HEK293T (cell line): ENCODE measurements at regions not wholly inside any gene's neighbourhood (a gene's known extent, or its start where the extent isn't known, plus 50 kb on each side); places are given as distances from the start of the nearest gene placed in this dataset.
"Not testable (repeated sequence)": the region's sequence is repeated elsewhere in the genome, so short reads cannot be mapped to it uniquely, and the experiment has no call there.

Experiments used
- CTCF ChIA-PET: fragments of 350-600 bp; formaldehyde crosslinking; extraction: SDS; loops from one replicate; lab custom pipeline; 2021; ENCODE audit warnings: antibody characterized with exemption, inconsistent platforms; lab: Yijun Ruan, JAX
- POLR2A ChIA-PET: fragments of 350-600 bp; formaldehyde crosslinking; extraction: SDS; loops from one replicate; lab custom pipeline; 2020; ENCODE audit warnings: antibody characterized with exemption, inconsistent platforms; lab: Yijun Ruan, JAX
- DNase-seq: peaks from one replicate; pipeline ENCODE4 v3.0.0; 2012; ENCODE audit warnings: mixed read lengths; ENCODE audit errors: extremely low spot score
- ARNT ChIP-seq: fragments of 450-650 bp; IDR thresholded peaks from 2 replicates; pipeline ENCODE4 v1.6.1; 2017; ENCODE audit warnings: mild to moderate bottlenecking
- BHLHE40 ChIP-seq: fragments of 450-650 bp; IDR thresholded peaks from 2 replicates; pipeline ENCODE4 v1.6.1; 2016; ENCODE audit warnings: mild to moderate bottlenecking, moderate library complexity, borderline replicate concordance
- CTBP1 ChIP-seq: fragments of 450-650 bp; IDR thresholded peaks from 2 replicates; pipeline ENCODE4 v1.6.1; 2016; ENCODE audit warnings: borderline replicate concordance
- ELF4 ChIP-seq: fragments of 450-650 bp; IDR thresholded peaks from 2 replicates; pipeline ENCODE4 v1.6.1; 2017; ENCODE audit warnings: antibody characterized with exemption
- FOXA1 ChIP-seq: fragments of 450-650 bp; IDR thresholded peaks from 2 replicates; pipeline ENCODE4 v1.6.1; 2016; ENCODE audit warnings: mild to moderate bottlenecking
- FOXK2 ChIP-seq: fragments of 450-650 bp; IDR thresholded peaks from 2 replicates; pipeline ENCODE4 v1.6.1; 2016; ENCODE audit warnings: mild to moderate bottlenecking
- FOXM1 ChIP-seq: fragments of 450-650 bp; IDR thresholded peaks from 2 replicates; pipeline ENCODE4 v1.6.1; 2017; ENCODE audit warnings: mild to moderate bottlenecking, borderline replicate concordance
- HDGF ChIP-seq: fragments of 450-650 bp; IDR thresholded peaks from 2 replicates; pipeline ENCODE4 v1.6.1; 2017; ENCODE audit warnings: antibody characterized with exemption, borderline replicate concordance
- L3MBTL2 ChIP-seq: fragments of 450-650 bp; conservative IDR thresholded peaks from 2 replicates; pipeline ENCODE4 v1.6.1; 2016; ENCODE audit warnings: mild to moderate bottlenecking
- LEF1 ChIP-seq: fragments of 450-650 bp; IDR thresholded peaks from 2 replicates; pipeline ENCODE4 v1.6.1; 2017; ENCODE audit warnings: mild to moderate bottlenecking, borderline replicate concordance
- NFRKB ChIP-seq: fragments of 450-650 bp; IDR thresholded peaks from 2 replicates; pipeline ENCODE4 v1.6.1; 2016; ENCODE audit warnings: mild to moderate bottlenecking, moderate library complexity
- SP1 ChIP-seq: fragments of 450-650 bp; IDR thresholded peaks from 2 replicates; pipeline ENCODE4 v1.6.1; 2017
- SUZ12 ChIP-seq: fragments of 450-650 bp; IDR thresholded peaks from 2 replicates; pipeline ENCODE4 v1.6.1; 2016; ENCODE audit warnings: mild to moderate bottlenecking
- TARDBP ChIP-seq: fragments of 450-650 bp; IDR thresholded peaks from 2 replicates; pipeline ENCODE4 v1.6.1; 2016
- ZNF384 ChIP-seq: fragments of 450-650 bp; IDR thresholded peaks from 2 replicates; pipeline ENCODE4 v1.6.1; 2016
- TF ChIP-seq, protein P1 (sequence below): fragments of 450-650 bp; IDR thresholded peaks from 2 replicates; pipeline ENCODE4 v1.6.1; 2016

DNA sequence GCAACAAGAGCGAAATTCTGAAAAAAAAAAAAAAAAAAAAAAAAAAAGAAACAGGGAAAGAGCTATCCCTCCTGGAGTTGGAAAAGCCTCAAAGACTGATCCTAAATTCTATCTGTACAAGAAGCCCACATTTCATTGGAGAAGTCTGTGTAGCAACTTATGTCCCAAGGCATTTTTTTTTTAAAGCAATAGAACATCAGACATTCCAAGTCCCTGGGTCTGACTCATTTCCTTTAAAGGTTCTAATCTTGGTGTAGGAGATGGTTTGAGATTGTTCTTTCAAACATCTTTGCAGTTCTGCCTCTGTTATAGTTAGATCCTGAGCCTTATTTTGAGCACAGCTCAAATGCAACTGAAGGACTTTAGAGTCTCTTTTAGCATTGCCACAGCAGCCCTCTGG lies 706.5 kb upstream of the MIR17HG start:
- TF ChIP-seq TARDBP = no peak
- TF ChIP-seq ARNT = no peak
- no peak for TF ChIP-seq NFRKB

DNA sequence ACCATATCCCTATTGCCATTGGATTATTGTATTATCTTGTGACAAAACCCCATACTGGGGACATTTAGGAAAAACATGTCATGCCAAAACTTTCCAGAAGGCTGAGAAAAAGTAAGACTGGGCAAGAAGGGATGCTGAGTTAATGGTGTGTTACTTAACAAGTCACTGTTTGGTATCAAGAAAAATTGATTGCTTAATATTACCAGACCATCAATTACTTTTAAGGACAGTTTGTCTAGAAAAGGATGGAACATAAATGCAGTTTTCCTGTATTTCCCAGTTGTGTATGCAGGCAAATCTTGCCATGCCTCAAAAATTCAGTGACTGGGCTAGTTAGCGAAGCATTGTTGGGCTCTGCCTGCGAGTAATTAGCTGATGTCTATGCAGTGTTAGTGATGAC lies 705.6 kb upstream of the MIR17HG start:
- ChIA-PET CTCF (no interaction called here), POLR2A (no interaction called here)
- no peak for TF ChIP-seq ELF4
- TF ChIP-seq CTBP1 = no peak
- TF ChIP-seq, protein P1, sequence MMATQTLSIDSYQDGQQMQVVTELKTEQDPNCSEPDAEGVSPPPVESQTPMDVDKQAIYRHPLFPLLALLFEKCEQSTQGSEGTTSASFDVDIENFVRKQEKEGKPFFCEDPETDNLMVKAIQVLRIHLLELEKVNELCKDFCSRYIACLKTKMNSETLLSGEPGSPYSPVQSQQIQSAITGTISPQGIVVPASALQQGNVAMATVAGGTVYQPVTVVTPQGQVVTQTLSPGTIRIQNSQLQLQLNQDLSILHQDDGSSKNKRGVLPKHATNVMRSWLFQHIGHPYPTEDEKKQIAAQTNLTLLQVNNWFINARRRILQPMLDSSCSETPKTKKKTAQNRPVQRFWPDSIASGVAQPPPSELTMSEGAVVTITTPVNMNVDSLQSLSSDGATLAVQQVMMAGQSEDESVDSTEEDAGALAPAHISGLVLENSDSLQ = no peak
- no peak for TF ChIP-seq HDGF
- TF ChIP-seq ZNF384 = no peak
- TF ChIP-seq FOXM1 = no peak
- no peak for TF ChIP-seq ARNT
- no peak for TF ChIP-seq L3MBTL2
- no peak for TF ChIP-seq BHLHE40
- TF ChIP-seq FOXA1 = no peak
- no peak for TF ChIP-seq SUZ12
- no peak for TF ChIP-seq FOXK2
- TF ChIP-seq LEF1 = no peak
- TF ChIP-seq NFRKB = no peak
- TF ChIP-seq SP1 = no peak
- no peak for TF ChIP-seq TARDBP
- DNase-seq = no peak

More for the DNA sequence above, 706.5 kb upstream of the MIR17HG start:
- no peak for DNase-seq
- ChIA-PET POLR2A (no interaction called here), CTCF (no interaction called here)

DNA sequence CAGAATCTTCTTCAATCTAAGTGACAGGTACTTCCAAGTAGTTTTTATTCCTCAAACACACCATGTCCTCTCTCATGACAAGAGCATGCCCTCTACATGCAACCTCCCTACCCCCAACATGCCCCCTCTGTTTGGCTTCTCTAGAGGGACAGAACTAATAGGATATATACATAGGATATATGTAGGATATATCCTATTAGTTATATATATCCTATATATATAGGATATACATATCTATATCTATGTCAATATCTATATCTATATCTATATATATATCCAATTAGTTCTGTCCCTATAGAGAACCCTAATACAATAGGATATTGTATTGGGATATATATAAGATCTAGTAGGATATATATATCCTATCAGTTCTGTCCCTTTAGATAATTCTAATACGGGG lies 701.9 kb upstream of the MIR17HG start:
- ChIA-PET CTCF (no interaction called here), POLR2A (no interaction called here)
- TF ChIP-seq TARDBP (no peak), BHLHE40 (no peak), FOXM1 (no peak), ELF4 (no peak), CTBP1 (no peak), FOXK2 (no peak), ARNT (no peak), L3MBTL2 (no peak), SUZ12 (no peak), FOXA1 (no peak), HDGF (no peak), SP1 (no peak), LEF1 (no peak), NFRKB (no peak), ZNF384 (no peak)
- TF ChIP-seq, protein P1 = no peak
- DNase-seq = no peak

DNA sequence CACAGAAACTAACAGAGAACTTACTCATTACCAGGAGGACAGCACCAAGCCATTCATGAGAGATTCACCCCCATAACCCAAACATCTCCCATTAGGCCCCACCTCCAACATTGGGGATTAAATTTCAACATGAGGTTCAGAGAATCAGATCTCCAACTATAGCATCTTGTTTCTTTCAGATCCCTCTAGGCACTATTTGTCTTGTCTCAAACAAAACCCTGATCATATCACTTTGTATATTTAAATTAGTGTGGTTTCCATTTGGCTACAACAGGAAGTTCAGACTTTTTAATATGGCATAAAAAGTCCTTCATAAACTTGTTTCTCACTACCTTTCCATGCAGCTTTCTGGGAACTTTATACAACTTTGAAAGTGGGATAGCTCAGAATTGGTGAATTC lies 699.0 kb upstream of the MIR17HG start:
- ChIA-PET POLR2A (no interaction called here), CTCF (no interaction called here)
- TF ChIP-seq SP1 (no peak), L3MBTL2 (no peak), FOXK2 (no peak), ELF4 (no peak), ARNT (no peak), TARDBP (no peak), BHLHE40 (no peak), SUZ12 (no peak), NFRKB (no peak)
- DNase-seq = no peak

DNA sequence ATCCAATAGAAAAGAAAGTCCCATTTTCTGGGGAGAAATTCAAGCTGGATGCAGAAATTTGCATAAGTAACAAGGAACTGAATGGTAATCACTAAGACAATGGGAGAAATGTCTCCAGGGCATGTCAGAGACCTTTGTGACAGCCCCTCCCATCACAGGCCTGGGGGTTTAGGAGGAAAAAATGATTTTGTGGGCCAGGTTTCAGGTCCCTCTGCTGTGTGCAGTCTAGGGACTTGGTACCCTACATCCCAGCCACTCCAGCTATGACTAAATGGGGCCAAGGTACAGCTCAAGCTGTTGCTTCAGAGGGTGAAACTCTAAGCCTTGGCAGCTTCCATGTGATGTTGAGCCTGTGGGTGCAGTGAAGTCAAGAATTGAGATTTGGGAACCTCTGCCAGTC lies 695.5 kb upstream of the MIR17HG start:
- ChIA-PET CTCF (no interaction called here), POLR2A (no interaction called here)
- DNase-seq = no peak
- no peak for TF ChIP-seq TARDBP
- no peak for TF ChIP-seq SP1
- no peak for TF ChIP-seq FOXA1
- TF ChIP-seq, protein P1 = no peak
- TF ChIP-seq FOXM1 = no peak
- TF ChIP-seq ZNF384 = no peak
- TF ChIP-seq BHLHE40 = no peak
- TF ChIP-seq ARNT = no peak
- no peak for TF ChIP-seq L3MBTL2

DNA sequence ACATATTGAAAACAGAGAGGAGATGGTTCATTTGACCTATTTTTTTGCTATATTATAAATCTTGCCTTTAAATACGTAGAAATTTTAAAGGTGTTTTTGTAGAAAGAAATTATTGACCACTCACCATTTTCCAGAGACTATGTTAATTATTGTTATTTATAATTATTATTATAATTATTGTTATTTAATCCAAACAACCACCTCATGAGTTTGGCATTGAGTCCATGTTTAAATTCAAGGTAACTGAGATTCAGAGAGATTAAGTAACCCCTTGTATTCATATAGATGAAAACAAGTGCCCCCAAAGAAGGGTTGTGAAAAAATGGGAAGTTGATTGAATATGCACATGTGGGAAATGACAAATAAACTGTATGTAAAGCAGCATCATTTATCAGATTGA lies 692.5 kb upstream of the MIR17HG start:
- TF ChIP-seq FOXK2 = no peak
- no peak for TF ChIP-seq ARNT
- TF ChIP-seq BHLHE40 = no peak
- TF ChIP-seq SUZ12 = no peak
- no peak for TF ChIP-seq LEF1
- no peak for TF ChIP-seq FOXA1
- TF ChIP-seq CTBP1 = no peak
- no peak for TF ChIP-seq ZNF384
- no peak for TF ChIP-seq FOXM1
- TF ChIP-seq, protein P1 = no peak
- no peak for TF ChIP-seq L3MBTL2
- TF ChIP-seq SP1 = no peak
- no peak for TF ChIP-seq NFRKB
- TF ChIP-seq HDGF = no peak
- TF ChIP-seq ELF4 = no peak
- TF ChIP-seq TARDBP = no peak
- POLR2A ChIA-PET = no interaction called here
- CTCF ChIA-PET = no interaction called here
- DNase-seq = no peak

DNA sequence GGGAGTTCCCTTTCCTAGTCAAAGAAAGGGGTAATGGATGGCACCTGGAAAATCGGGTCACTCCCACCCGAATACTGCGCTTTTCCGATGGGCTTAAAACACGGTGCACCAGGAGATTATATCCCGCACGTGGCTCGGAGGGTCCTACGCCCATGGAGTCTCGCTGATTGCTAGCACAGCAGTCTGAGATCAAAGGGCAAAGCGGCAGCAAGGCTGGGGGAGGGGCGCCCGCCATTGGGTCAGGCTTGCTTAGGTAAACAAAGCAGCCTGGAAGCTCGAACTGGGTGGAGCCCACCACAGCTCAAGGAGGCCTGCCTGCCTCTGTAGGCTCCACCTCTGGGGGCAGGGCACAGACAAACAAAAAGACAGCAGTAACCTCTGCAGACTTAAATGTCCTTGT lies 683.3 kb upstream of the MIR17HG start:
- POLR2A ChIA-PET, DNase-seq, CTCF ChIA-PET: not testable (repeated sequence)
